HG03135 (cell line): ENCODE measurements at regions not wholly inside any gene's neighbourhood (a gene's known extent, or its start where the extent isn't known, plus 50 kb on each side); places are given as distances from the start of the nearest gene placed in this dataset.
"Not testable (repeated sequence)": the region's sequence is repeated elsewhere in the genome, so short reads cannot be mapped to it uniquely, and the experiment has no call there.

Source experiments
- ATAC-seq: cut with Tn5 transposase; IDR thresholded peaks from one replicate; pipeline ENCODE4 v1.9.1; 2021; ENCODE audit warnings: mild to moderate bottlenecking, moderate library complexity; ENCODE audit not compliant: unreplicated experiment

- ATAC-seq = no peak
Measured at GRCh38 chr3:106913966-106914365, 463.3 kb upstream of the CCDC54 start.

GRCh38 chr3:106920609-106921008 lies 456.6 kb upstream of the CCDC54 start:
- ATAC-seq = no peak

GRCh38 chr3:106929081-106929480 lies 448.2 kb upstream of the CCDC54 start:
- ATAC-seq = no peak

GRCh38 chr3:106930086-106930485 lies 447.2 kb upstream of the CCDC54 start:
- ATAC-seq = no peak

GRCh38 chr3:106931904-106932303 lies 445.3 kb upstream of the CCDC54 start:
- ATAC-seq = no peak

- ATAC-seq = no peak
Measured at GRCh38 chr3:106936337-106936736, 440.9 kb upstream of the CCDC54 start.

- ATAC-seq = no peak
Measured at GRCh38 chr3:106942051-106942450, 435.2 kb upstream of the CCDC54 start.

GRCh38 chr3:106943071-106943470 lies 434.2 kb upstream of the CCDC54 start:
- ATAC-seq = no peak

GRCh38 chr3:106945435-106945834 lies 431.8 kb upstream of the CCDC54 start:
- no peak for ATAC-seq

GRCh38 chr3:106946866-106947265 lies 430.4 kb upstream of the CCDC54 start:
- no peak for ATAC-seq

- no peak for ATAC-seq
Measured at GRCh38 chr3:106957029-106957428, 420.2 kb upstream of the CCDC54 start.

GRCh38 chr3:106962993-106963392 lies 414.2 kb upstream of the CCDC54 start:
- ATAC-seq = no peak

GRCh38 chr3:106963442-106963841 lies 413.8 kb upstream of the CCDC54 start:
- ATAC-seq = no peak

- no peak for ATAC-seq
Measured at GRCh38 chr3:106965307-106965706, 411.9 kb upstream of the CCDC54 start.

GRCh38 chr3:106969596-106969995 lies 407.6 kb upstream of the CCDC54 start:
- no peak for ATAC-seq

GRCh38 chr3:106981392-106981791 lies 395.8 kb upstream of the CCDC54 start:
- ATAC-seq = no peak

GRCh38 chr3:106985721-106986120 lies 391.5 kb upstream of the CCDC54 start:
- no peak for ATAC-seq

GRCh38 chr3:106998841-106999682 lies 378.2 kb upstream of the CCDC54 start:
- ATAC-seq = not testable (repeated sequence)

GRCh38 chr3:107001635-107002034 lies 375.6 kb upstream of the CCDC54 start:
- no peak for ATAC-seq

GRCh38 chr3:107005352-107005751 lies 371.9 kb upstream of the CCDC54 start:
- not testable (repeated sequence) for ATAC-seq

GRCh38 chr3:107008213-107008612 lies 369.0 kb upstream of the CCDC54 start:
- no peak for ATAC-seq

GRCh38 chr3:107013641-107014040 lies 363.6 kb upstream of the CCDC54 start:
- ATAC-seq = no peak

- no peak for ATAC-seq
Measured at GRCh38 chr3:107024551-107025026, 352.6 kb upstream of the CCDC54 start.
